HEK293 (cell line): ENCODE measurements at regions not wholly inside any gene's neighbourhood (a gene's known extent, or its start where the extent isn't known, plus 50 kb on each side); places are given as distances from the start of the nearest gene placed in this dataset.

Experiments used
- CTCF ChIA-PET: fragments of 350-600 bp; formaldehyde crosslinking; extraction: SDS; loops from one replicate; lab custom pipeline; 2021; ENCODE audit warnings: antibody characterized with exemption; lab: Yijun Ruan, JAX
- POLR2A ChIA-PET: fragments of 300-600 bp; formaldehyde crosslinking; extraction: SDS; loops from one replicate; lab custom pipeline; 2020; ENCODE audit warnings: antibody characterized with exemption, inconsistent platforms; lab: Yijun Ruan, JAX
- H3K27ac ChIP-seq: fragments of 200-500 bp; sonication (Bioruptor generic); 2 replicates; pipeline ENCODE4 v1.5.1; 2014; ENCODE audit warnings: low read depth, low read length, control low read depth, inconsistent platforms; ENCODE audit errors: extremely low read depth
- H3K36me3 ChIP-seq, 2 experiments: fragments of 200-500 bp in 1 of 2; sonication (Bioruptor generic) in 1 of 2; 1 replicate in 1 of 2; 2 replicates in 1 of 2; pipeline ENCODE4 v1.5.1; 2014 to 2017; ENCODE audit warnings: inconsistent platforms in 2 of 2, low read length in 2 of 2; ENCODE audit not compliant: control insufficient read depth in 2 of 2, insufficient read depth in 1 of 2
- H3K4me1 ChIP-seq: fragments of 200-500 bp; sonication (Bioruptor generic); 2 replicates; pipeline ENCODE4 v1.5.1; 2014; ENCODE audit warnings: mild to moderate bottlenecking, low read length, inconsistent platforms; ENCODE audit not compliant: control insufficient read depth, insufficient read depth
- H3K4me3 ChIP-seq: 2 replicates; pipeline ENCODE4 v1.5.1; 2011; ENCODE audit warnings: low read depth, mild to moderate bottlenecking, control low read depth, low read length, moderate library complexity
- H3K9me3 ChIP-seq: fragments of 200-500 bp; sonication (Bioruptor generic); 2 replicates; pipeline ENCODE4 v1.5.1; 2014; ENCODE audit warnings: low read depth, low read length, inconsistent platforms; ENCODE audit not compliant: control insufficient read depth, insufficient read depth
- EGR2 ChIP-seq: fragments of 450-650 bp; formaldehyde crosslinking; IDR thresholded peaks from 2 replicates; pipeline ENCODE4 v1.5.1; 2016; ENCODE audit warnings: low read depth, missing biosample characterization, missing genetic modification characterization
- REPIN1 ChIP-seq: fragments of 450-650 bp; formaldehyde crosslinking; IDR thresholded peaks from 2 replicates; pipeline ENCODE4 v1.5.1; 2017; ENCODE audit warnings: missing biosample characterization, missing genetic modification characterization, low read depth
- SCRT2 ChIP-seq: fragments of 450-650 bp; formaldehyde crosslinking; IDR thresholded peaks from 2 replicates; pipeline ENCODE4 v1.5.1; 2016; ENCODE audit warnings: missing biosample characterization, missing genetic modification characterization
- SETDB1 ChIP-seq: IDR thresholded peaks from one replicate; pipeline ENCODE4 v1.6.1; 2017; ENCODE audit warnings: mild to moderate bottlenecking, low read length, moderate library complexity, mixed read lengths; ENCODE audit not compliant: insufficient read length
- TCF7L2 ChIP-seq: IDR thresholded peaks from 2 replicates; pipeline ENCODE4 v1.6.1; 2011; ENCODE audit warnings: low read depth, mild to moderate bottlenecking, inconsistent platforms, low read length, moderate library complexity, borderline replicate concordance
- ZFHX2 ChIP-seq: fragments of 450-650 bp; formaldehyde crosslinking; conservative IDR thresholded peaks from 2 replicates; pipeline ENCODE4 v1.5.1; 2016; ENCODE audit warnings: missing biosample characterization, missing genetic modification characterization
- ZFP3 ChIP-seq: fragments of 450-650 bp; formaldehyde crosslinking; IDR thresholded peaks from 2 replicates; pipeline ENCODE4 v1.5.1; 2016; ENCODE audit warnings: low read depth, missing biosample characterization, missing genetic modification characterization
- ZNF121 ChIP-seq: fragments of 450-650 bp; formaldehyde crosslinking; IDR thresholded peaks from 2 replicates; pipeline ENCODE4 v1.5.1; 2016; ENCODE audit warnings: missing biosample characterization, missing genetic modification characterization
- ZNF133 ChIP-seq: fragments of 450-650 bp; formaldehyde crosslinking; IDR thresholded peaks from 2 replicates; pipeline ENCODE4 v1.5.1; 2016; ENCODE audit warnings: missing biosample characterization, missing genetic modification characterization
- ZNF175 ChIP-seq: fragments of 450-650 bp; formaldehyde crosslinking; IDR thresholded peaks from 2 replicates; pipeline ENCODE4 v1.5.1; 2016; ENCODE audit warnings: missing biosample characterization, missing genetic modification characterization
- ZNF335 ChIP-seq: fragments of 450-650 bp; formaldehyde crosslinking; conservative IDR thresholded peaks from 2 replicates; pipeline ENCODE4 v1.5.1; 2016; ENCODE audit warnings: missing biosample characterization, missing genetic modification characterization
- ZNF510 ChIP-seq: fragments of 450-650 bp; formaldehyde crosslinking; IDR thresholded peaks from 2 replicates; pipeline ENCODE4 v1.5.1; 2018; ENCODE audit warnings: mild to moderate bottlenecking, missing genetic modification characterization, missing biosample characterization; ENCODE audit not compliant: insufficient replicate concordance
- ZNF521 ChIP-seq: fragments of 450-650 bp; formaldehyde crosslinking; IDR thresholded peaks from 2 replicates; pipeline ENCODE4 v1.5.1; 2017; ENCODE audit warnings: missing biosample characterization, mild to moderate bottlenecking, missing genetic modification characterization
- ZNF530 ChIP-seq: fragments of 450-650 bp; formaldehyde crosslinking; IDR thresholded peaks from 2 replicates; pipeline ENCODE4 v1.5.1; 2016; ENCODE audit warnings: low read depth, missing biosample characterization, missing genetic modification characterization
- ZNF670 ChIP-seq: fragments of 450-650 bp; formaldehyde crosslinking; IDR thresholded peaks from 2 replicates; pipeline ENCODE4 v1.5.1; 2016; ENCODE audit warnings: missing biosample characterization, missing genetic modification characterization, low read depth
- ZNF785 ChIP-seq: fragments of 450-650 bp; formaldehyde crosslinking; IDR thresholded peaks from 2 replicates; pipeline ENCODE4 v1.5.1; 2016; ENCODE audit warnings: missing biosample characterization, missing genetic modification characterization
- TF ChIP-seq, protein P1 (sequence below): fragments of 450-650 bp; formaldehyde crosslinking; IDR thresholded peaks from 2 replicates; pipeline ENCODE4 v1.5.1; 2016; ENCODE audit warnings: missing biosample characterization, missing genetic modification characterization
- TF ChIP-seq, protein P2 (sequence below): fragments of 450-650 bp; formaldehyde crosslinking; IDR thresholded peaks from 2 replicates; pipeline ENCODE4 v1.5.1; 2016; ENCODE audit warnings: missing biosample characterization, missing genetic modification characterization
- TF ChIP-seq, protein P3 (sequence below): fragments of 450-650 bp; formaldehyde crosslinking; conservative IDR thresholded peaks from 2 replicates; pipeline ENCODE4 v1.5.1; 2016; ENCODE audit warnings: low read depth, missing biosample characterization, missing genetic modification characterization
- TF ChIP-seq, protein P4 (sequence below): sonication (generic); formaldehyde crosslinking; IDR thresholded peaks from 2 replicates; pipeline ENCODE4 v1.8.1; 2022; ENCODE audit warnings: mild to moderate bottlenecking, moderate library complexity, missing genetic modification reagents
- TF ChIP-seq, protein P5 (sequence below): fragments of 450-650 bp; formaldehyde crosslinking; optimal IDR thresholded peaks from 2 replicates; pipeline ENCODE3; 2016; ENCODE audit warnings: missing biosample characterization, mild to moderate bottlenecking, missing genetic modification characterization

DNA sequence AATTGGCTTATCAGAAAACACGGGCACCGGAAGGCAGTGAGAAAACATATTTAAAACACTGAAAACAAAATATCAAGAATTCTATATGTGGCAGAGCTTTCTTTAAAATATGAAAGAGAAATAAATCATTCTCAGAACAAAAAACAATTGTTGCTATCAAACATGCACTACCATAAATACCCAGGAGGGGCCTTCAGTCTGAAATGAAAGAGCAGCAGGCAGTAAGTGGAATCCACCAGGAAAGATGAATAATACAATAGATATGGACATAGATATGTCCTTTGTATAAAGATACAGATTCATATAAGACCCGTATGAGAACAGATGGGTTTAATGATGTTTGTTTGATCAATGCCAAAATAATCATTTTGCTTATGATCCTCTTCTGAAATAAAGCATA is 142.0 kb downstream of the TMEM18 start:
- Histone ChIP-seq H3K9me3 (no peaks in the 10 kb centered on the region), H3K4me1 (no peaks in the 10 kb centered on the region), H3K36me3 (no peaks in the 10 kb centered on the region), H3K4me3 (no peak overlapping the region)
- CTCF ChIA-PET, result interaction anchor here (0.6 to 0.8 kb wide), 4 partner anchors 98 to 1026 kb away, joined by 3 to 4 read pairs (median 3); no protein-coding TSS in a partner anchor
- POLR2A ChIA-PET, result no interaction called here
- TF ChIP-seq ZNF335 (tag by site-specific recombination), result no peak
- no peak for TF ChIP-seq ZNF670
- TF ChIP-seq SCRT2, result no peak
- no peak for TF ChIP-seq ZNF175 (tag by site-specific recombination)
- TF ChIP-seq ZFHX2 (tag by site-specific recombination), result no peak
- no peak for TF ChIP-seq ZNF121
- TF ChIP-seq, protein P1, sequence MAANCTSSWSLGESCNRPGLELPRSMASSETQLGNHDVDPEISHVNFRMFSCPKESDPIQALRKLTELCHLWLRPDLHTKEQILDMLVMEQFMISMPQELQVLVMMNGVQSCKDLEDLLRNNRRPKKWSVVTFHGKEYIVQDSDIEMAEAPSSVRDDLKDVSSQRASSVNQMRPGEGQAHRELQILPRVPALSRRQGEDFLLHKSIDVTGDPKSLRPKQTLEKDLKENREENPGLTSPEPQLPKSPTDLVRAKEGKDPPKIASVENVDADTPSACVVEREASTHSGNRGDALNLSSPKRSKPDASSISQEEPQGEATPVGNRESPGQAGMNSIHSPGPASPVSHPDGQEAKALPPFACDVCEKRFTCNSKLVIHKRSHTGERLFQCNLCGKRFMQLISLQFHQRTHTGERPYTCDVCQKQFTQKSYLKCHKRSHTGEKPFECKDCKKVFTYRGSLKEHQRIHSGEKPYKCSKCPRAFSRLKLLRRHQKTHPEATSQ (tag by site-specific recombination), result no peak
- no peak for TF ChIP-seq ZFP3 (tag by site-specific recombination)
- TF ChIP-seq REPIN1 (tag by site-specific recombination), result no peak
- no peak for TF ChIP-seq ZNF785 (tag by site-specific recombination)
- no peak for TF ChIP-seq ZNF530 (tag by site-specific recombination)
- no peak for TF ChIP-seq TCF7L2
- TF ChIP-seq ZNF521 (tag by site-specific recombination), result no peak
- TF ChIP-seq, protein P2, sequence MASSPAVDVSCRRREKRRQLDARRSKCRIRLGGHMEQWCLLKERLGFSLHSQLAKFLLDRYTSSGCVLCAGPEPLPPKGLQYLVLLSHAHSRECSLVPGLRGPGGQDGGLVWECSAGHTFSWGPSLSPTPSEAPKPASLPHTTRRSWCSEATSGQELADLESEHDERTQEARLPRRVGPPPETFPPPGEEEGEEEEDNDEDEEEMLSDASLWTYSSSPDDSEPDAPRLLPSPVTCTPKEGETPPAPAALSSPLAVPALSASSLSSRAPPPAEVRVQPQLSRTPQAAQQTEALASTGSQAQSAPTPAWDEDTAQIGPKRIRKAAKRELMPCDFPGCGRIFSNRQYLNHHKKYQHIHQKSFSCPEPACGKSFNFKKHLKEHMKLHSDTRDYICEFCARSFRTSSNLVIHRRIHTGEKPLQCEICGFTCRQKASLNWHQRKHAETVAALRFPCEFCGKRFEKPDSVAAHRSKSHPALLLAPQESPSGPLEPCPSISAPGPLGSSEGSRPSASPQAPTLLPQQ, result no peak
- TF ChIP-seq, all 188 proteins: peak for 0
- H3K27ac ChIP-seq, result no peak overlapping the region

DNA sequence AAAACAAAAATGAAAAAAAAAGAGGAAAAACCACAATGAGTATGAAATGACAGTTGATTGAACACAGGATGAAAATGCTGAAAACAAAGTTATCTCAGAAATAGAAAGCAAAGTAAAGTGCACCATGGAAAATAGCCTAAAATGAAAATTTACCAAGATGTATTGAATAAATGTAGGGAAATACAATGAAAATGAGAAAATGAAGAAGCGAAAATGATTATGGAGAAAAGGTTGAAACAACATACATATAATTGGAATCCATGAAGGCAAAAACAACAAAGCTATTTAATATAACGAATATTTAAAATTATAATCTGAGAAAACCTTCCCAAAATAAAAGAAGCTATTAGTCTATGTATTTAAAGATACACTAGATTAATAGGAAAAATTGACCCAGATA is 147.4 kb downstream of the TMEM18 start:
- ChIA-PET CTCF (interaction anchor here (0.6 to 2.5 kb wide), 15 partner anchors 15 to 1240 kb away, joined by 3 to 27 read pairs (median 4); no protein-coding TSS in a partner anchor), POLR2A (no interaction called here)
- TF ChIP-seq, protein P3, sequence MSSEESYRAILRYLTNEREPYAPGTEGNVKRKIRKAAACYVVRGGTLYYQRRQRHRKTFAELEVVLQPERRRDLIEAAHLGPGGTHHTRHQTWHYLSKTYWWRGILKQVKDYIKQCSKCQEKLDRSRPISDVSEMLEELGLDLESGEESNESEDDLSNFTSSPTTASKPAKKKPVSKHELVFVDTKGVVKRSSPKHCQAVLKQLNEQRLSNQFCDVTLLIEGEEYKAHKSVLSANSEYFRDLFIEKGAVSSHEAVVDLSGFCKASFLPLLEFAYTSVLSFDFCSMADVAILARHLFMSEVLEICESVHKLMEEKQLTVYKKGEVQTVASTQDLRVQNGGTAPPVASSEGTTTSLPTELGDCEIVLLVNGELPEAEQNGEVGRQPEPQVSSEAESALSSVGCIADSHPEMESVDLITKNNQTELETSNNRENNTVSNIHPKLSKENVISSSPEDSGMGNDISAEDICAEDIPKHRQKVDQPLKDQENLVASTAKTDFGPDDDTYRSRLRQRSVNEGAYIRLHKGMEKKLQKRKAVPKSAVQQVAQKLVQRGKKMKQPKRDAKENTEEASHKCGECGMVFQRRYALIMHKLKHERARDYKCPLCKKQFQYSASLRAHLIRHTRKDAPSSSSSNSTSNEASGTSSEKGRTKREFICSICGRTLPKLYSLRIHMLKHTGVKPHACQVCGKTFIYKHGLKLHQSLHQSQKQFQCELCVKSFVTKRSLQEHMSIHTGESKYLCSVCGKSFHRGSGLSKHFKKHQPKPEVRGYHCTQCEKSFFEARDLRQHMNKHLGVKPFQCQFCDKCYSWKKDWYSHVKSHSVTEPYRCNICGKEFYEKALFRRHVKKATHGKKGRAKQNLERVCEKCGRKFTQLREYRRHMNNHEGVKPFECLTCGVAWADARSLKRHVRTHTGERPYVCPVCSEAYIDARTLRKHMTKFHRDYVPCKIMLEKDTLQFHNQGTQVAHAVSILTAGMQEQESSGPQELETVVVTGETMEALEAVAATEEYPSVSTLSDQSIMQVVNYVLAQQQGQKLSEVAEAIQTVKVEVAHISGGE (tag by site-specific recombination), result no peak
- TF ChIP-seq, protein P4, sequence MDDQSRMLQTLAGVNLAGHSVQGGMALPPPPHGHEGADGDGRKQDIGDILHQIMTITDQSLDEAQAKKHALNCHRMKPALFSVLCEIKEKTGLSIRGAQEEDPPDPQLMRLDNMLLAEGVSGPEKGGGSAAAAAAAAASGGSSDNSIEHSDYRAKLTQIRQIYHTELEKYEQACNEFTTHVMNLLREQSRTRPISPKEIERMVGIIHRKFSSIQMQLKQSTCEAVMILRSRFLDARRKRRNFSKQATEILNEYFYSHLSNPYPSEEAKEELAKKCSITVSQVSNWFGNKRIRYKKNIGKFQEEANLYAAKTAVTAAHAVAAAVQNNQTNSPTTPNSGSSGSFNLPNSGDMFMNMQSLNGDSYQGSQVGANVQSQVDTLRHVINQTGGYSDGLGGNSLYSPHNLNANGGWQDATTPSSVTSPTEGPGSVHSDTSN (CRISPR knock-in tag), result no peak
- peak; percentile 96 for TF ChIP-seq ZNF133 (tag by site-specific recombination)
- no peak for TF ChIP-seq ZNF510 (tag by site-specific recombination)
- no peak for TF ChIP-seq EGR2 (tag by site-specific recombination)
- TF ChIP-seq, protein P5, sequence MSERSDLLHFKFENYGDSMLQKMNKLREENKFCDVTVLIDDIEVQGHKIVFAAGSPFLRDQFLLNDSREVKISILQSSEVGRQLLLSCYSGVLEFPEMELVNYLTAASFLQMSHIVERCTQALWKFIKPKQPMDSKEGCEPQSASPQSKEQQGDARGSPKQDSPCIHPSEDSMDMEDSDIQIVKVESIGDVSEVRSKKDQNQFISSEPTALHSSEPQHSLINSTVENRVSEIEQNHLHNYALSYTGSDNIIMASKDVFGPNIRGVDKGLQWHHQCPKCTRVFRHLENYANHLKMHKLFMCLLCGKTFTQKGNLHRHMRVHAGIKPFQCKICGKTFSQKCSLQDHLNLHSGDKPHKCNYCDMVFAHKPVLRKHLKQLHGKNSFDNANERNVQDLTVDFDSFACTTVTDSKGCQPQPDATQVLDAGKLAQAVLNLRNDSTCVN (tag by site-specific recombination), result no peak
- peak; percentile 54 for TF ChIP-seq SETDB1
- no peaks in the 10 kb centered on the region for H3K4me1 ChIP-seq
- no peak overlapping the region for H3K27ac ChIP-seq
- no peaks in the 10 kb centered on the region for H3K9me3 ChIP-seq
- no peaks in the 10 kb centered on the region for H3K36me3 ChIP-seq
- no peak overlapping the region for H3K4me3 ChIP-seq
